PC-9 (cell line): ENCODE measurements at regions not wholly inside any gene's neighbourhood (a gene's known extent, or its start where the extent isn't known, plus 50 kb on each side); places are given as distances from the start of the nearest gene placed in this dataset.

Experiments
- BruUV-seq: library from RNA; stranded (reverse); fragments of 400-500 nt; replicated peaks from 2 replicates; lab custom pipeline; 2021; lab: Mats Ljungman, UMichigan
- CTCF ChIA-PET: fragments of 300-600 bp; sonication (Branson Sonifier 250); formaldehyde crosslinking; loops from one replicate; lab custom pipeline; 2022; ENCODE audit warnings: antibody characterized with exemption; lab: Charles Lee
- POLR2A ChIA-PET: fragments of 300-600 bp; sonication (Branson Sonifier 250); formaldehyde crosslinking; loops from one replicate; lab custom pipeline; 2022; ENCODE audit warnings: antibody characterized with exemption; ENCODE audit not compliant: unreplicated experiment; lab: Charles Lee
- DNase-seq, 2 experiments: peaks; one replicate each; pipeline versions ENCODE4 v3.0.0 to v3.0.0-alpha.2; 2015 to 2022; ENCODE audit warnings: mixed read lengths in 1 of 2
- H2AFZ ChIP-seq: fragments of 200-600 bp; sonication (generic); 2 replicates; pipeline ENCODE4 v1.8.1; 2017; ENCODE audit warnings: antibody characterized with exemption
- H3F3A ChIP-seq: fragments of 200-600 bp; sonication (generic); 2 replicates; pipeline ENCODE4 v1.8.1; 2017; ENCODE audit warnings: antibody characterized with exemption, mild to moderate bottlenecking, low read depth; ENCODE audit not compliant: insufficient read depth
- H3K27ac ChIP-seq: fragments of 200-600 bp; sonication (generic); 2 replicates; pipeline ENCODE4 v1.6.1; 2016; ENCODE audit warnings: mixed run types
- H3K27me3 ChIP-seq: fragments of 200-600 bp; sonication (generic); 2 replicates; pipeline ENCODE4 v1.6.1; 2016; ENCODE audit warnings: low read depth, mixed run types; ENCODE audit not compliant: insufficient read depth
- H3K36me3 ChIP-seq: fragments of 200-600 bp; sonication (generic); 2 replicates; pipeline ENCODE4 v1.6.1; 2016; ENCODE audit warnings: low read depth, mixed run types
- H3K4me1 ChIP-seq: fragments of 200-600 bp; sonication (generic); replicated peaks from 2 replicates; pipeline ENCODE4 v1.6.1; 2016; ENCODE audit warnings: mixed run types; ENCODE audit not compliant: insufficient read depth
- H3K4me2 ChIP-seq: fragments of 200-600 bp; sonication (generic); 2 replicates; pipeline ENCODE4 v1.6.1; 2017; ENCODE audit warnings: mixed run types
- H3K4me3 ChIP-seq: fragments of 200-600 bp; sonication (generic); 2 replicates; pipeline ENCODE4 v1.6.1; 2016; ENCODE audit warnings: mixed run types
- H3K79me2 ChIP-seq: fragments of 200-600 bp; sonication (generic); 2 replicates; pipeline ENCODE4 v1.6.1; 2017; ENCODE audit warnings: low read depth, mixed run types
- H3K9me2 ChIP-seq: fragments of 200-600 bp; sonication (generic); 2 replicates; pipeline ENCODE4 v1.8.1; 2017; ENCODE audit warnings: mild to moderate bottlenecking; ENCODE audit not compliant: insufficient read depth
- H3K9me3 ChIP-seq: fragments of 200-600 bp; sonication (generic); 2 replicates; pipeline ENCODE4 v1.8.1; 2016; ENCODE audit warnings: low read depth; ENCODE audit not compliant: insufficient read depth
- H4K20me1 ChIP-seq: fragments of 200-600 bp; sonication (generic); 2 replicates; pipeline ENCODE4 v1.8.1; 2017; ENCODE audit not compliant: insufficient read depth
- EZH2 ChIP-seq: fragments of 200-600 bp; sonication (generic); IDR thresholded peaks from 2 replicates; pipeline ENCODE4 v1.8.0; 2017; ENCODE audit warnings: antibody characterized with exemption, low read depth
- intact Hi-C: fragments of 100-400 bp; cut with micrococcal nuclease; formaldehyde crosslinking; loops from one replicate; pipeline ENCODE4 v1.10.0; 2022; ENCODE audit not compliant: unreplicated experiment
- TF ChIP-seq, protein P1 (sequence below): fragments of 200-600 bp; sonication (generic); conservative IDR thresholded peaks from 2 replicates; pipeline ENCODE4 v1.6.1; 2017; ENCODE audit warnings: mixed run types, antibody characterized with exemption, mild to moderate bottlenecking, moderate library complexity

DNA sequence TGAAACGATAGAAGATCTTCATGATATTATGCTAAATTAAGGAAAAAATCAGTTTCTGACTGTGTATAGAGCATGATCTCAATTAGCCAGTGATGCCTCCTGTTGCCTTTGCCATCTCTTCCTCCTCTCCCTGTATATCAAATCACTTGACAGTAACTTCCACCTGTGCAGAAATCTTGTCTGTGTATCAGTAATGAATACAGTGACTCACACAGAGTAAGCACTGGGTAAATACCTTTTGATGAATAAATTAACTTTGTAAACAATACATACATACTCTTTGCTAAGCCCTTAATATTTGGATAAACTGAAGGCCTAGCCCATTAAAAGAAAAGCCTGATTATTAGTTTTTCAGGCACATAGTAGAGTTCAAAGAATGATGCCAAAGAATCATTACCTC, 610.6 kb upstream of the NRP1 start:
- no peak for TF ChIP-seq EZH2
- TF ChIP-seq, protein P1, sequence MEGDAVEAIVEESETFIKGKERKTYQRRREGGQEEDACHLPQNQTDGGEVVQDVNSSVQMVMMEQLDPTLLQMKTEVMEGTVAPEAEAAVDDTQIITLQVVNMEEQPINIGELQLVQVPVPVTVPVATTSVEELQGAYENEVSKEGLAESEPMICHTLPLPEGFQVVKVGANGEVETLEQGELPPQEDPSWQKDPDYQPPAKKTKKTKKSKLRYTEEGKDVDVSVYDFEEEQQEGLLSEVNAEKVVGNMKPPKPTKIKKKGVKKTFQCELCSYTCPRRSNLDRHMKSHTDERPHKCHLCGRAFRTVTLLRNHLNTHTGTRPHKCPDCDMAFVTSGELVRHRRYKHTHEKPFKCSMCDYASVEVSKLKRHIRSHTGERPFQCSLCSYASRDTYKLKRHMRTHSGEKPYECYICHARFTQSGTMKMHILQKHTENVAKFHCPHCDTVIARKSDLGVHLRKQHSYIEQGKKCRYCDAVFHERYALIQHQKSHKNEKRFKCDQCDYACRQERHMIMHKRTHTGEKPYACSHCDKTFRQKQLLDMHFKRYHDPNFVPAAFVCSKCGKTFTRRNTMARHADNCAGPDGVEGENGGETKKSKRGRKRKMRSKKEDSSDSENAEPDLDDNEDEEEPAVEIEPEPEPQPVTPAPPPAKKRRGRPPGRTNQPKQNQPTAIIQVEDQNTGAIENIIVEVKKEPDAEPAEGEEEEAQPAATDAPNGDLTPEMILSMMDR, result no peak
- CTCF ChIA-PET, result no interaction called here
- intact Hi-C loops, result no loop called here
- H3K36me3 ChIP-seq, result no peaks in the 10 kb centered on the region
- H3K79me2 ChIP-seq, result no peaks in the 10 kb centered on the region
- no peaks in the 10 kb centered on the region for H3K9me2 ChIP-seq
- H3K4me1 ChIP-seq, result no peaks in the 10 kb centered on the region
- no peak overlapping the region for H3K4me3 ChIP-seq
- H2AFZ ChIP-seq, result no peak overlapping the region
- H3K27me3 ChIP-seq, result no peaks in the 10 kb centered on the region
- no TSS peak for BruUV-seq
- no peaks in the 10 kb centered on the region for H3K9me3 ChIP-seq
- H3K27ac ChIP-seq, result no peak overlapping the region
- DNase-seq, result no peak
- no peaks in the 10 kb centered on the region for H4K20me1 ChIP-seq
- no peak overlapping the region for H3K4me2 ChIP-seq
- no peaks in the 10 kb centered on the region for H3F3A ChIP-seq
- POLR2A ChIA-PET, result no interaction called here

- POLR2A ChIA-PET, result no interaction called here
Measured at GRCh38 chr10:33942508-33942907, 608.0 kb upstream of the NRP1 start.

GRCh38 chr10:33939892-33940291, 605.4 kb upstream of the NRP1 start:
- Histone ChIP-seq H3K4me1 (no peaks in the 10 kb centered on the region), H3K4me2 (no peak overlapping the region), H3K27ac (no peak overlapping the region), H3K36me3 (no peaks in the 10 kb centered on the region), H4K20me1 (no peaks in the 10 kb centered on the region), H3F3A (no peaks in the 10 kb centered on the region), H3K27me3 (no peaks in the 10 kb centered on the region), H3K9me3 (no peaks in the 10 kb centered on the region), H3K79me2 (no peaks in the 10 kb centered on the region), H3K9me2 (no peaks in the 10 kb centered on the region), H3K4me3 (no peak overlapping the region), H2AFZ (no peak overlapping the region)
- CTCF ChIA-PET, result no interaction called here
- POLR2A ChIA-PET, result no interaction called here
- TF ChIP-seq, protein P1, result no peak
- TF ChIP-seq EZH2, result no peak
- DNase-seq, result no peak
- no TSS peak for BruUV-seq
- intact Hi-C loops, result no loop called here

More at GRCh38 chr10:33942508-33942907, 608.0 kb upstream of the NRP1 start:
- Histone ChIP-seq H3F3A (no peaks in the 10 kb centered on the region), H3K36me3 (no peaks in the 10 kb centered on the region), H4K20me1 (no peaks in the 10 kb centered on the region), H3K4me1 (no peaks in the 10 kb centered on the region), H2AFZ (no peak overlapping the region), H3K4me2 (no peak overlapping the region), H3K79me2 (no peaks in the 10 kb centered on the region), H3K9me2 (no peaks in the 10 kb centered on the region), H3K27me3 (no peaks in the 10 kb centered on the region), H3K27ac (no peak overlapping the region), H3K4me3 (no peak overlapping the region), H3K9me3 (no peaks in the 10 kb centered on the region)
- TF ChIP-seq EZH2, result no peak
- no TSS peak for BruUV-seq
- no peak for DNase-seq
- intact Hi-C loops, result no loop called here
- CTCF ChIA-PET, result no interaction called here

GRCh38 chr10:33939410-33939809, 604.9 kb upstream of the NRP1 start:
- H3K36me3 ChIP-seq, result no peaks in the 10 kb centered on the region
- H3K4me2 ChIP-seq, result no peak overlapping the region
- ChIA-PET CTCF (no interaction called here), POLR2A (no interaction called here)
- no peaks in the 10 kb centered on the region for H3K27me3 ChIP-seq
- no peaks in the 10 kb centered on the region for H3K9me3 ChIP-seq
- no peaks in the 10 kb centered on the region for H3K9me2 ChIP-seq
- H3K79me2 ChIP-seq, result no peaks in the 10 kb centered on the region
- no TSS peak for BruUV-seq
- intact Hi-C loops, result no loop called here
- no peak overlapping the region for H3K4me3 ChIP-seq
- no peaks in the 10 kb centered on the region for H3K4me1 ChIP-seq
- no peak overlapping the region for H2AFZ ChIP-seq
- TF ChIP-seq EZH2, result no peak
- H4K20me1 ChIP-seq, result no peaks in the 10 kb centered on the region
- no peak for DNase-seq
- no peaks in the 10 kb centered on the region for H3F3A ChIP-seq
- H3K27ac ChIP-seq, result no peak overlapping the region
